GM19468 (cell line): ENCODE measurements at regions not wholly inside any gene's neighbourhood (a gene's known extent, or its start where the extent isn't known, plus 50 kb on each side); places are given as distances from the start of the nearest gene placed in this dataset.

Experiments
- ATAC-seq: cut with Tn5 transposase; IDR thresholded peaks from one replicate; pipeline ENCODE4 v1.9.1; 2021; ENCODE audit warnings: mild to moderate bottlenecking, moderate library complexity, moderate number of reproducible peaks; ENCODE audit not compliant: unreplicated experiment; ENCODE audit errors: extremely low read depth

DNA sequence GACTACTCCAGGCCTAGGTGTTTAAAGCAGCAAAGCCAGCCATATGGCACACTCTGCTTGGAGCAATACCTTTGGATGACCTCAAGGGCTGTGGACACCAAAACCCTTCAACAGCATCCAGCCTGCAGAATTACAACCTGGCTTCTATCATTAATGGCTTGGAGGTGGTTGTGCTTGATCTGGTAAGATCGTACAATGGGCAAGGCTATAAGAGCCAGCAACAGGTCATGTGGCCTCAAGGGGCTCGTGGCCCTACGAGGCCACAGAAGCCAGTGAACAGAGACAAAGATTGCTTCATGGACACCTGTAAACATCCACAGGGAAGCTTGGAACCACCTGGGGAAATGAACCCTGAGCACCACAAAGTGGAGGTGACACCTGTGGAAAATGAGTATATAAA lies 657.3 kb downstream of the BCL11B start:
- ATAC-seq = no peak

DNA sequence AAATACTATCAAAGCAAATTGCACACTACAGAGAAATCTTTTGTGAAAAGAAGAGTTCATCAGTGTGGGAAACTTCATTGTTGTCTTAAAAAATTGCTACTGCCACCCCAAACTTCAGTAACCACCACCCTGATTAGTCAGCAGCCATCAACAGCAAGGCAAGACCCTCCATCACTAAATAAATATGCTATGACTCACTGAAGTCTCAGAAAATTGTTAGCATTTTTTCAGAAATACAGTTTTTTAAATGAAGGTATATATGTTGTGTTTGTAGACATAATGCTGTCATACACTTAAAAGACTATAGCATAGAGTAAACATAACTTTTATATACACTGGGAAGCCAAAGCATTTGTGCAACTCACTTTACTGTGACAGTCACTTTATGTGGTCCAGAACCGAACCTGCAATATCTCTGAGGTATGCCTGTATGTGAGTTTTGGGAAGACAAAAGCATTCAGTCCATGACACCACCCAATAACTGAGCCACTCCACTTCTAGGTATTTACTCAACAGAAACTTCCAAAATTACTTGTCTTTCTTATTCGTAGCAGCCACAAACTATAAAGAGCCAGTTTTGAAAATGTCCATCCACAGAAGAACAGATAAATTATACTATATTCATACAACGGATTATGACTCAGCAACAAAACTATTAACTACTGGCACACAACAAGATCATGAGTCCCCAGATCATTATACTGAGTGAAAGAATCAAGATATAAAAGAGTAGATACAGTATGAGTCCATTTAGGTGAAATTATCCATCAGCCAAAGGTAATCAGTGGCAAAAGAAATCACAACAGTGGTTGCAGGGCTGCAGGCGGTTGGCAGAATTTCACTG lies 649.6 kb downstream of the BCL11B start:
- ATAC-seq = no peak

- no peak for ATAC-seq
Measured at GRCh38 chr14:98623788-98624415, 648.1 kb downstream of the BCL11B start.

DNA sequence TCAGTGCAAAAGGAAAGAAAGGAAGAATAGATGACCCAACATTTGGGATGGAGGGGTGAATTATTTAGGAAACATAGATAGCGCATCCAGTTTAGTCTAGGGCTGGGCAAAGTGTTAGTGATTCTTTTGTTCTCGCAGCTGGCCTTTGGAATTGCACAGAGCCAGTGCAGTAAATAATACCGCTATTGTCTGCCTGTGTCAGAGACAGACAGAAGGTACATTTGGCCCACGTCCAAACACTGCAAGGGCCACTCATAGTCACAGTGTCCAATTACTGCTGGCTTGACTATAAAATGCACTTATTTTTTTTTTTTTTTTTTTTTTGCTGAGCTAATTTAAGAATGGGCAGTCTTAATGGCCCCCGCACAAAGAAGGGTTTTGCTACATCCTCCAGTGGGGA lies 638.6 kb downstream of the BCL11B start:
- no peak for ATAC-seq

- no peak for ATAC-seq
Measured at GRCh38 chr14:98634043-98634820, 637.8 kb downstream of the BCL11B start.

DNA sequence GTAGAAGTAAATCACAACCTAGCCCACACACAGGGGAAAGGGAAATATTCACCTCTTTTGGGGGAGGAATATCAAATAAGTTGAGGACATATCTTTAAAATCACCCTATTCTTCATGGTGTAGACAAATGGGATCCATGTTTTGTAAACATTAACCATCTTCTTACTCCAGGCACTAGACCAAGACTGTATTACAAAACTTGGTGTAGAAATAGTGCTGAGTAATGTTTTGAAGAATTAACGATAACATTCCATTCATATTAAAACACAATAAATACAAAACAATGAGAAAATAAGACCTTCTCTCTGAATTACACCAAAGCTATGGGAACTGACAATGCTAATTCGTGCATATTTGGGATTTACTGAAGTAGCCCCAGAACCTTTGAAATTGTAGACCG lies 633.6 kb downstream of the BCL11B start:
- ATAC-seq = no peak

DNA sequence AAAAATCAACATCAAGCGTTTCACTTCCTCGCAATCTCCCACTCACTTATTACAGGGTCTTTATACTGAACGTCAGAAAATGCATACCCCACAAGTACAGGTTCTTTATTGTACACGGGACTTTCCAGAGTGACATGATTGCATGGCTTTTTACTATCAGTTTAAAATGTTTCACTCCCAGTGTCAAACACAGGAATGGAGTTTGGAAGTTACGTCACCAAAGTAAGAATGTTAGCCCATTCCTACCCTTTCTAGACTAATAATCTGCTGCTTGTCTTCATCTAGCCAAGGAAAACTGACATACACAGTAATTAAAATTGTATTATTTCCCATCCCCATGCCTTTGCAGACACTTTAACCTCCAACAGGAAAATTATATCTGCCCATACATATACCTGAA lies 624.2 kb downstream of the BCL11B start:
- no peak for ATAC-seq

GRCh38 chr14:98651037-98651436 lies 621.0 kb downstream of the BCL11B start:
- no peak for ATAC-seq

- no peak for ATAC-seq
Measured at GRCh38 chr14:98665007-98665406, 607.0 kb downstream of the BCL11B start.

DNA sequence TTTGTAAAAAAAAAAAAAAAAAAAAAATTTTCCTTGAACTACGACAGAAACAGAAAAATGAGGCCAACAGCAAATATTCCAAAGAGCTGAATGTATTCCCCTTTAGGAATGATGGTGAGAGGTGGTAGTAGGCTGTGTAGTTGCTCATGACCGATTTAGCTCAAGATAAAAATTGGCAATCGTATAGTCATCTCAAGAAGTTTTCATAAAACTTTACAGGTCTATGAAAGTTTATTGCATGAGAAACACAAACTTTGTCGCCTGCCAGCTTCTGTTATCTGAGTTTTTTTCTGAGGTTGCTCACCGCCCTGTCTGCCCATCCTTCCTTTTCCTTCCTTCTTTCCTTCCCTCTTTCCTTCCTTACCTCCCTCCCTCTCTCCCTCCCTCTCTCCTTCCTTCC lies 605.5 kb downstream of the BCL11B start:
- no peak for ATAC-seq

DNA sequence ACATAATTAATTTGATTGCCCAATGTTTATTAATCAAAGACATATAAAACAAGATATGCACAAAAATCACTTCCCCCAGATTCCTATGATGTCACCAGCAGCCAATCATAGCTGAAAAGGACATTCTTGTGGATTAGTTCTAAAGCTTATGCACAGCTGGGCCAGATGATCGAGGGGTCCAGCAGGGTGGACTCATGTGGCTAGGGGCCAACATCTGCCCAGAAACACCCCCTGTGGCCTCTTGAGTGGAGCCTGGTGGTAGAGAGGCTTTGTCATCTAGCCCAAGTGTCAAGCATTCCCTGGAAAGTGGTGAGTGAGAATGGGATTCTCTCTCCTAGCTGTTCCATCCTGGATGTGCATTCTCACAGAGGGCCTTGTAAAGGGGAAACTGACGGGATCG lies 590.0 kb downstream of the BCL11B start:
- no peak for ATAC-seq

GRCh38 chr14:98682726-98683125 lies 589.3 kb downstream of the BCL11B start:
- no peak for ATAC-seq

- no peak for ATAC-seq
Measured at GRCh38 chr14:98684468-98684867, 587.5 kb downstream of the BCL11B start.

DNA sequence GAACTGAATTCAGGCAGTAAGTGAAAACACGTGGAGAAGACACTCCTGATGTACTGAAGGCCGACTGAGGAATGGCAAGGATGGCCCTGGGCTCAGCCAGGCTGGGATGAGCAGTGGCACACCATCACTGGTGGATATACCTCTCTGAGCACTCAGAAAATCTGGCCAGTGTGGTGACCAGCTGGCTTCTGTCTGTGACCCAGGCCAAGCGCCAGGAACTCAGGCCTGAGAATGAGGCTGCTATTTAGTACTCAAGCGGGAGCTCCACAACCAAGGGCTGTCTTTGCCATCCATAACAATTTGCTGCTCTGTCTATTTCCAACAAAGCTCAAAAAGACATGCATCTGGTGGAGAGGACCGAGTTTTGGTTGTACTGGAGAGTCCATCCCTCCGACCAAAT lies 586.3 kb downstream of the BCL11B start:
- ATAC-seq = no peak

DNA sequence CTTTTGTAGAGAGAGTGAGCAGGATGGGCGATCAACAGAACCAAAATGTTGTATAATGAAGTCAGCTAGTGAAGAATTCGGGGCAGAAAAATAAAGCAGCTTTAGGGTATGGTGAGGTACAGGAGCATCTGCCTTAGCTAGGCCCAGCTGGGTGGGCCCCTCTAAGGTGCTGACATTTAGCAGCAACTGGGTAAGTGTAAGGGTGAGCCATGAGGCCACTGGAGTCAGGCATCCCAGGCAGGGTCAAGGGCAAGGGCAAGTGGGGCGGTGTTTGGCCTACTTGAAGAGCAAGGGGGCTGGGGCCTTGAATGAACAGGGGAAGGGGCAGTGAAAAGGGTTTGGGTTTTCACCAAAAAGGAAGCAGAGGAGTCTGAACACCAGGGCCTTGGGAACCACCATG lies 583.6 kb downstream of the BCL11B start:
- no peak for ATAC-seq

DNA sequence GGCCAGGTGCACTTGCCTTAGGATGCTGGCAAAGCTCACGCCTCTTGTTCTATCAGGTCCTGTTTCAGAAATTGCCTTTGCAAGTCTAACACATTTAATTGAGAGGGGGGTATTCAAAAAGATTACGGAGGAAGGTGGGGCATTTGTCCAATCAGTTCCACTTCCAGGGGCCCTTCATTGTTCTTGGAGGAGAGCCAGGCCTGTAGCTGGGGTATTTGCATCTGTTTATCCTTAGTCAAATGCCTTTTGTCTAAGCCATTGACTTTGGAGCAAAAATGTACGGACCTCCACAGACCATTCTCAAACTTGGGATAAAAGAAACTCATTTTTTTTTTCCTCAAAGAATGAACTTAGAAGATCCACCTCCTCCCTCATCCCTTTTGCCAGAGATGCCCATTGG lies 582.0 kb downstream of the BCL11B start:
- ATAC-seq = no peak

DNA sequence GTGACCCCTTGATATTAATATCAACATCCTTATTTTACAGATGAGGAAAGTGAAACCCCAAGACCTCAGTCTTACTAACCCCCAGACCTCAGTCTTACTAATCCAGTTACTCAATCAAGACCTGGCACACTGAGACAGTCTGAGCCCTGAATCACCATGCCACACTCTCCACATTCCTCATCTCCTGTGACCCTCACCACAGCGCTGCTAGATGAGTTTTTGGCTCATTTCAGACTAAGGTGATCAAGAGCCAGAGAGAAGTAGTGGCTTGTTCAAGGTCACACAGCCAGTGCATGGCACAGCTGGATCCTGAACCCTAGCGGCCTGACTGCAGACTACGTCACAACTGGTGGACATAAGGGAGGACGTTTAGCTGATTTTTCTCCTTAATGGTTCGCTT lies 579.2 kb downstream of the BCL11B start:
- no peak for ATAC-seq

GRCh38 chr14:98694541-98694940 lies 577.5 kb downstream of the BCL11B start:
- no peak for ATAC-seq

DNA sequence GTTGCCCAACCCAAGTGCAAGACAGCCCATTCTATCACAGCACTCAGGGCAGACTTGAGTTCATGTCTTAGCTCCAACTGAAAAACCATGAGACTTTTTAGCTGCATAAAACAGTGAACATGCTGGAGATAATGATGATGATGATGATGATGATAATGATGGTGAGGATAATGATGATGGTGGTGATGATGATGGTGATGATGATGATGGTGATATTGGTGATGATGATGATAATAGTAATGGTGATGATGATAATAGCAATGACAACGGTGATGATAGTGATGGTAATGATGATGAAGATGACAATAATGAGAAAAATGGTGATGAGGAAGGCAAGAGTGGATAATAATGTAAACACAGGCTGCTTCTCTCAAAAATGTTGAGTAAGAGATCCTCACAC lies 576.2 kb downstream of the BCL11B start:
- no peak for ATAC-seq

DNA sequence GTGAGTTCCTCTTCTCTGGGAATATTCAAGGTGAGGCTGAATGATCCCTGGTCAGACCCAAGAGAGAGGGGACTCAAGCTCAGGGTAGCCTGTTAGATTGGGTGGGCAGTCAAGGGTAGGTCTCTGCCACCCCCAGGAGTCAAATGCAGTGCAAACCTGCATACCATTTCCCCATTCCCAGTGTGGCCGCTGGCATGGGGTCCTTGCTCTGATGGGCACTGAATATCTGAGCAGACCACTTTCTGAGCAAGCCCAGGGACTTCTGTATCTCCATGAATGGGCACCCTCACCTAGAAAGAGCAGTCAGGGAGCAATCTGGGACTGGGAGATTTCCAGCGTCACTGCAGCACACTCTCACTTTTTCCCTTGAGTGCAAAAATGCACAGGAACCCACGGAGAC lies 573.7 kb downstream of the BCL11B start:
- ATAC-seq = no peak

- no peak for ATAC-seq
Measured at GRCh38 chr14:98700748-98701147, 571.2 kb downstream of the BCL11B start.
